ENCODE measurements at regions not wholly inside any gene's neighbourhood (a gene's known extent, or its start where the extent isn't known, plus 50 kb on each side); places are given as distances from the start of the nearest gene placed in this dataset.

GRCh38 chr21:24781146-24781545, 826.1 kb downstream of the MRPL39 start:
- no peak for DNase-seq (ENCODE audit: low read depth in 1 of 2, low spot score in 2 of 2)
- Histone ChIP-seq H3K4me3 (no peak overlapping the region), H3K27me3 (replicated peaks) (no peaks in the 10 kb centered on the region; the same call in none of the 2 replicates), H3K9me3 (replicated peaks) (no peaks in the 10 kb centered on the region), H3K27ac (no peak overlapping the region), H3K36me3 (no peaks in the 10 kb centered on the region), H3K4me1 (replicated peaks) (no peaks in the 10 kb centered on the region)

- Histone ChIP-seq H3K4me1 (replicated peaks) (no peaks in the 10 kb centered on the region), H3K36me3 (no peaks in the 10 kb centered on the region), H3K4me3 (no peak overlapping the region), H3K27me3 (replicated peaks) (no peaks in the 10 kb centered on the region), H3K27ac (no peak overlapping the region), H3K9me3 (replicated peaks) (no peaks in the 10 kb centered on the region)
- DNase-seq (ENCODE audit: low read depth in 1 of 2, low spot score in 2 of 2), result no peak
Observed at GRCh38 chr21:24759348-24760075, 847.8 kb downstream of the MRPL39 start.

GRCh38 chr21:24738063-24738462, 869.2 kb downstream of the MRPL39 start:
- Histone ChIP-seq H3K9me3 (replicated peaks) (no peaks in the 10 kb centered on the region), H3K27ac (no peak overlapping the region)
- DNase-seq (ENCODE audit: low read depth in 1 of 2, low spot score in 2 of 2), result no peak

GRCh38 chr21:24737296-24737850, 869.9 kb downstream of the MRPL39 start:
- H3K4me1 ChIP-seq (replicated peaks), result no peaks in the 10 kb centered on the region
- no peaks in the 10 kb centered on the region for H3K9me3 ChIP-seq (replicated peaks)
- no peak for DNase-seq (ENCODE audit: low read depth in 1 of 2, low spot score in 2 of 2)
- H3K36me3 ChIP-seq, result no peaks in the 10 kb centered on the region
- H3K27ac ChIP-seq, result no peak overlapping the region
- H3K4me3 ChIP-seq, result no peak overlapping the region
- H3K27me3 ChIP-seq (replicated peaks), result no peaks in the 10 kb centered on the region

More at GRCh38 chr21:24738063-24738462, 869.2 kb downstream of the MRPL39 start:
- Histone ChIP-seq H3K4me1 (replicated peaks) (no peaks in the 10 kb centered on the region), H3K4me3 (no peak overlapping the region), H3K36me3 (no peaks in the 10 kb centered on the region), H3K27me3 (replicated peaks) (no peaks in the 10 kb centered on the region)

GRCh38 chr21:24730661-24731060, 876.6 kb downstream of the MRPL39 start:
- Histone ChIP-seq H3K36me3 (no peaks in the 10 kb centered on the region), H3K27ac (no peak overlapping the region), H3K27me3 (replicated peaks) (no peaks in the 10 kb centered on the region; the same call in 1 of the 2 replicates), H3K4me3 (no peak overlapping the region), H3K9me3 (replicated peaks) (no peaks in the 10 kb centered on the region), H3K4me1 (replicated peaks) (no peaks in the 10 kb centered on the region)
- no peak for DNase-seq (ENCODE audit: low read depth in 1 of 2, low spot score in 2 of 2)

GRCh38 chr21:24729568-24729967, 877.7 kb downstream of the MRPL39 start:
- Histone ChIP-seq H3K27me3 (replicated peaks) (no peaks in the 10 kb centered on the region; the same call in 1 of the 2 replicates), H3K4me1 (replicated peaks) (no peaks in the 10 kb centered on the region), H3K4me3 (no peak overlapping the region), H3K27ac (no peak overlapping the region), H3K9me3 (replicated peaks) (no peaks in the 10 kb centered on the region), H3K36me3 (no peaks in the 10 kb centered on the region)
- DNase-seq (ENCODE audit: low read depth in 1 of 2, low spot score in 2 of 2), result no peak

- H3K27me3 ChIP-seq (replicated peaks), result no peaks in the 10 kb centered on the region; the same call in 1 of the 2 replicates
- no peaks in the 10 kb centered on the region for H3K9me3 ChIP-seq (replicated peaks)
- no peak overlapping the region for H3K4me3 ChIP-seq
- no peaks in the 10 kb centered on the region for H3K4me1 ChIP-seq (replicated peaks)
- no peak overlapping the region for H3K27ac ChIP-seq
- no peaks in the 10 kb centered on the region for H3K36me3 ChIP-seq
- DNase-seq (ENCODE audit: low read depth in 1 of 2, low spot score in 2 of 2), result no peak
Observed at GRCh38 chr21:24727803-24728440, 879.4 kb downstream of the MRPL39 start.

GRCh38 chr21:24716281-24716918, 890.9 kb downstream of the MRPL39 start:
- Histone ChIP-seq H3K4me1 (replicated peaks) (no peaks in the 10 kb centered on the region), H3K36me3 (no peaks in the 10 kb centered on the region), H3K27me3 (replicated peaks) (no peaks in the 10 kb centered on the region), H3K4me3 (no peak overlapping the region), H3K9me3 (replicated peaks) (0 out of 2 replicates have a peak, but pooled peaks cover 2% of the 10 kb centered on the region), H3K27ac (no peak overlapping the region)
- no peak for DNase-seq (ENCODE audit: low read depth in 1 of 2, low spot score in 2 of 2)

- Histone ChIP-seq H3K4me3 (no peak overlapping the region), H3K27ac (no peak overlapping the region), H3K4me1 (replicated peaks) (no peaks in the 10 kb centered on the region), H3K9me3 (replicated peaks) (0 out of 2 replicates have a peak, but pooled peaks cover 2% of the 10 kb centered on the region), H3K36me3 (no peaks in the 10 kb centered on the region), H3K27me3 (replicated peaks) (no peaks in the 10 kb centered on the region)
- no peak for DNase-seq (ENCODE audit: low read depth in 1 of 2, low spot score in 2 of 2)
Observed at GRCh38 chr21:24714646-24715200, 892.6 kb downstream of the MRPL39 start.

- Histone ChIP-seq H3K4me3 (no peak overlapping the region), H3K27me3 (replicated peaks) (no peaks in the 10 kb centered on the region), H3K4me1 (replicated peaks) (no peaks in the 10 kb centered on the region), H3K27ac (no peak overlapping the region), H3K9me3 (replicated peaks) (no peaks in the 10 kb centered on the region), H3K36me3 (no peaks in the 10 kb centered on the region)
- DNase-seq (ENCODE audit: low read depth in 1 of 2, low spot score in 2 of 2), result no peak
Observed at GRCh38 chr21:24705201-24705600, 902.1 kb downstream of the MRPL39 start.

- Histone ChIP-seq H3K36me3 (no peaks in the 10 kb centered on the region), H3K4me3 (no peak overlapping the region), H3K9me3 (replicated peaks) (no peaks in the 10 kb centered on the region), H3K27ac (no peak overlapping the region), H3K4me1 (replicated peaks) (no peaks in the 10 kb centered on the region), H3K27me3 (replicated peaks) (no peaks in the 10 kb centered on the region)
- DNase-seq (ENCODE audit: low read depth in 1 of 2, low spot score in 2 of 2), result no peak
Observed at GRCh38 chr21:24693779-24694178, 913.5 kb downstream of the MRPL39 start.

GRCh38 chr21:24681456-24681855, 925.8 kb downstream of the MRPL39 start:
- no peaks in the 10 kb centered on the region for H3K27me3 ChIP-seq (replicated peaks)
- DNase-seq (ENCODE audit: low read depth in 1 of 2, low spot score in 2 of 2), result no peak
- H3K9me3 ChIP-seq (replicated peaks), result 0 out of 2 replicates have a peak, but pooled peaks cover 3% of the 10 kb centered on the region
- no peak overlapping the region for H3K4me3 ChIP-seq
- H3K4me1 ChIP-seq (replicated peaks), result no peaks in the 10 kb centered on the region
- no peak overlapping the region for H3K27ac ChIP-seq
- no peaks in the 10 kb centered on the region for H3K36me3 ChIP-seq

- H3K27me3 ChIP-seq (replicated peaks), result no peaks in the 10 kb centered on the region
- H3K27ac ChIP-seq, result no peak overlapping the region
- H3K36me3 ChIP-seq, result no peaks in the 10 kb centered on the region
- no peaks in the 10 kb centered on the region for H3K9me3 ChIP-seq (replicated peaks)
- H3K4me3 ChIP-seq, result no peak overlapping the region
- H3K4me1 ChIP-seq (replicated peaks), result no peaks in the 10 kb centered on the region
- no peak for DNase-seq (ENCODE audit: low read depth in 1 of 2, low spot score in 2 of 2)
Observed at GRCh38 chr21:24671901-24672300, 935.4 kb downstream of the MRPL39 start.

All from SJSA1 (cell line).